Hepatocyte (in vitro differentiated cells): ENCODE measurements at regions not wholly inside any gene's neighbourhood (a gene's known extent, or its start where the extent isn't known, plus 50 kb on each side); places are given as distances from the start of the nearest gene placed in this dataset.

Source experiments
- DNase-seq: peaks from one replicate; pipeline ENCODE4 v3.0.0-alpha.2; 2016; ENCODE audit warnings: low spot score
- H2AFZ ChIP-seq: fragments of 200-600 bp; sonication (generic); 2 replicates; pipeline ENCODE4 v1.6.0; 2016; ENCODE audit warnings: antibody characterized with exemption, mild to moderate bottlenecking
- H3K27ac ChIP-seq: fragments of 200-600 bp; sonication (generic); 2 replicates; pipeline ENCODE4 v1.5.1; 2016; ENCODE audit warnings: mild to moderate bottlenecking
- H3K27me3 ChIP-seq: fragments of 200-600 bp; sonication (generic); 2 replicates; pipeline ENCODE4 v1.6.1; 2016
- H3K36me3 ChIP-seq: fragments of 200-600 bp; sonication (generic); replicated peaks from 2 replicates; pipeline ENCODE4 v1.5.1; 2016; ENCODE audit warnings: low read depth; ENCODE audit not compliant: insufficient read depth
- H3K4me1 ChIP-seq: fragments of 200-600 bp; sonication (generic); 2 replicates; pipeline ENCODE4 v1.5.1; 2016; ENCODE audit warnings: mild to moderate bottlenecking, moderate library complexity; ENCODE audit not compliant: insufficient read depth
- H3K4me2 ChIP-seq: fragments of 200-600 bp; sonication (generic); 2 replicates; pipeline ENCODE4 v1.6.0; 2016
- H3K4me3 ChIP-seq: fragments of 200-600 bp; sonication (generic); 2 replicates; pipeline ENCODE4 v1.5.1; 2016; ENCODE audit warnings: mild to moderate bottlenecking
- H3K79me2 ChIP-seq: fragments of 200-600 bp; sonication (generic); 2 replicates; pipeline ENCODE4 v1.6.0; 2017; ENCODE audit warnings: mild to moderate bottlenecking
- H3K9me2 ChIP-seq: fragments of 200-600 bp; sonication (generic); replicated peaks from 2 replicates; pipeline ENCODE4 v1.6.0; 2017; ENCODE audit warnings: mild to moderate bottlenecking; ENCODE audit not compliant: insufficient read depth
- H3K9me3 ChIP-seq: fragments of 200-600 bp; sonication (generic); 2 replicates; pipeline ENCODE4 v1.5.1; 2016; ENCODE audit warnings: low read depth, mild to moderate bottlenecking
- H4K20me1 ChIP-seq: fragments of 200-600 bp; sonication (generic); 2 replicates; pipeline ENCODE4 v1.6.0; 2016; ENCODE audit warnings: mild to moderate bottlenecking; ENCODE audit not compliant: insufficient read depth, poor library complexity, severe bottlenecking
- CTCF ChIP-seq: fragments of 200-600 bp; sonication (generic); IDR thresholded peaks from 2 replicates; pipeline ENCODE4 v1.5.1; 2016; ENCODE audit warnings: antibody characterized with exemption, mild to moderate bottlenecking; ENCODE audit not compliant: poor library complexity
- EZH2 ChIP-seq: fragments of 200-600 bp; sonication (generic); IDR thresholded peaks from 2 replicates; pipeline ENCODE4 v1.6.1; 2016; ENCODE audit warnings: antibody characterized with exemption, mild to moderate bottlenecking, borderline replicate concordance
- EZH2phosphoT487 ChIP-seq: fragments of 200-600 bp; sonication (generic); IDR thresholded peaks from one replicate; pipeline ENCODE4 v1.6.1; 2018; ENCODE audit warnings: antibody characterized with exemption, mild to moderate bottlenecking, low read depth, moderate library complexity; ENCODE audit not compliant: unreplicated experiment, severe bottlenecking
- WGBS: methylation state at CpG from one replicate; pipeline ENCODE4 v1.1.6; 2016; ENCODE audit warnings: low lambda C conversion rate; ENCODE audit errors: missing lambda C conversion rate; 5-methylcytosine and 5-hydroxymethylcytosine counted together

GRCh38 chr6:144897441-144897921, 612.3 kb downstream of the UTRN start:
- Histone ChIP-seq H3K4me3 (no peak overlapping the region), H3K9me2 (no peaks in the 10 kb centered on the region), H3K79me2 (no peaks in the 10 kb centered on the region), H3K9me3 (no peaks in the 10 kb centered on the region), H3K4me2 (peak overlapping the region; percentile 17), H3K27ac (peak overlapping the region; percentile 15), H3K36me3 (no peaks in the 10 kb centered on the region), H4K20me1 (no peaks in the 10 kb centered on the region), H3K27me3 (no peaks in the 10 kb centered on the region), H2AFZ (no peak overlapping the region), H3K4me1 (peaks cover 42% of the 10 kb centered on the region)
- peak; percentile 16 for DNase-seq
- 29% methylated on average over 4 of the region's 4 CpGs for WGBS
- TF ChIP-seq EZH2 = no peak
- TF ChIP-seq CTCF = no peak
- no peak for TF ChIP-seq EZH2phosphoT487

- DNase-seq = no peak
These were observed 613.0 kb downstream of the UTRN start for GRCh38 chr6:144898052-144898689.

GRCh38 chr6:144898741-144899140, 613.6 kb downstream of the UTRN start:
- DNase-seq = no peak
- Histone ChIP-seq H3K9me2 (no peaks in the 10 kb centered on the region), H3K27me3 (no peaks in the 10 kb centered on the region), H3K36me3 (no peaks in the 10 kb centered on the region), H3K4me3 (no peak overlapping the region), H4K20me1 (no peaks in the 10 kb centered on the region), H3K4me2 (no peak overlapping the region), H3K4me1 (peaks cover 42% of the 10 kb centered on the region), H3K9me3 (no peaks in the 10 kb centered on the region), H3K27ac (no peak overlapping the region), H2AFZ (no peak overlapping the region), H3K79me2 (no peaks in the 10 kb centered on the region)
- TF ChIP-seq EZH2phosphoT487 (no peak), CTCF (no peak), EZH2 (no peak)
- 91% methylated on average over 1 of the region's 1 CpG for WGBS

More at GRCh38 chr6:144898052-144898689, 613.0 kb downstream of the UTRN start:
- Histone ChIP-seq H3K4me3 (no peak overlapping the region), H3K27ac (peak overlapping the region; percentile 15), H3K9me2 (no peaks in the 10 kb centered on the region), H3K9me3 (no peaks in the 10 kb centered on the region), H3K79me2 (no peaks in the 10 kb centered on the region), H3K27me3 (no peaks in the 10 kb centered on the region), H2AFZ (no peak overlapping the region), H3K4me1 (peaks cover 42% of the 10 kb centered on the region), H4K20me1 (no peaks in the 10 kb centered on the region), H3K4me2 (no peak overlapping the region), H3K36me3 (no peaks in the 10 kb centered on the region)
- TF ChIP-seq EZH2 (no peak), EZH2phosphoT487 (no peak), CTCF (no peak)
- 75% methylated on average over 3 of the region's 3 CpGs for WGBS
